WI38 (cell line): ENCODE measurements at regions not wholly inside any gene's neighbourhood (a gene's known extent, or its start where the extent isn't known, plus 50 kb on each side); places are given as distances from the start of the nearest gene placed in this dataset.

Source experiments
- H3K4me3 ChIP-seq: 2 replicates; pipeline ENCODE4 v1.5.1; 2011; ENCODE audit warnings: low read depth, mild to moderate bottlenecking, control low read depth, low read length
- TF ChIP-seq, protein P1 (sequence below): IDR thresholded peaks from 2 replicates; pipeline ENCODE4 v1.5.1; 2012; ENCODE audit warnings: low read depth, mild to moderate bottlenecking, control low read depth, low read length

DNA sequence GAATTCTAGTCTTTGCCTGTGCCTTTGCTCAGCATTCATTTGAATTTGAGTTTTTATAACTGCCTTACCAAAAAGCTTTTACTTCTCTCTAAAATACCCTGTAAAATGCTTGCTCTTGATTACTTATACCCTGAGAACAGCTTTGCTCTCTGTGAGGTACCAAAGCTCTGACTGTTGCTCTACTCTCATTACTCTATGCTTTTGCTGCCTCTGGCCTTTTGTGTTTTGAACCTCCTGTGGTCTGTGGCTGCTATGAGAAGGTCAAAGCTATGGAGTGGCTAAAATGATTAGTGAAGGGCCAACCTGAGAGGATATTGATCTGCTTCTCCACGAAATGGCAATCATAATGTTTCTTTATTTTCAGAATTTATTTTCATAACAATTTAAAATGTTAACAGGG is 375.6 kb upstream of the IMPG1 start:
- TF ChIP-seq, protein P1, sequence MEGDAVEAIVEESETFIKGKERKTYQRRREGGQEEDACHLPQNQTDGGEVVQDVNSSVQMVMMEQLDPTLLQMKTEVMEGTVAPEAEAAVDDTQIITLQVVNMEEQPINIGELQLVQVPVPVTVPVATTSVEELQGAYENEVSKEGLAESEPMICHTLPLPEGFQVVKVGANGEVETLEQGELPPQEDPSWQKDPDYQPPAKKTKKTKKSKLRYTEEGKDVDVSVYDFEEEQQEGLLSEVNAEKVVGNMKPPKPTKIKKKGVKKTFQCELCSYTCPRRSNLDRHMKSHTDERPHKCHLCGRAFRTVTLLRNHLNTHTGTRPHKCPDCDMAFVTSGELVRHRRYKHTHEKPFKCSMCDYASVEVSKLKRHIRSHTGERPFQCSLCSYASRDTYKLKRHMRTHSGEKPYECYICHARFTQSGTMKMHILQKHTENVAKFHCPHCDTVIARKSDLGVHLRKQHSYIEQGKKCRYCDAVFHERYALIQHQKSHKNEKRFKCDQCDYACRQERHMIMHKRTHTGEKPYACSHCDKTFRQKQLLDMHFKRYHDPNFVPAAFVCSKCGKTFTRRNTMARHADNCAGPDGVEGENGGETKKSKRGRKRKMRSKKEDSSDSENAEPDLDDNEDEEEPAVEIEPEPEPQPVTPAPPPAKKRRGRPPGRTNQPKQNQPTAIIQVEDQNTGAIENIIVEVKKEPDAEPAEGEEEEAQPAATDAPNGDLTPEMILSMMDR, result no peak
- no peak overlapping the region for H3K4me3 ChIP-seq

GRCh38 chr6:76441875-76442274 is 369.4 kb upstream of the IMPG1 start:
- H3K4me3 ChIP-seq, result no peak overlapping the region
- TF ChIP-seq, protein P1, result no peak

DNA sequence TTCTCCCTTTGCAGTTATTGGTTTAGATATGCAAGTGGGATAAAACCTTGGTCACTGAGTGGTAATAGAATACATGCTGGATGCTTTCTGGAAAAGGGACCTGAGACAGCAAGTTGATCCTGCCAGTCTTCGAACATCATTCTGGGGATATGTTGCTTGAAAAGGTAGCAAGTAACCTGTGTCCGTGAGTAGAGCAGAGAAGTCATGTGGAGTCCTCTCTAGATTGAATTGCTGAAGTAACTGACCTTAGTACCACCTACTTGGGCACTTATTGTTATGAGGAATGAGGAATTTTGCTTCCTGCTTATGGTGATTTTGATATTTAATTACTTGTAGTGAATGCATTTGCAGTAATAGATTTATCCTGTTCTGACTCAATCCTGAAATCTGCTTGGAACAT is 367.3 kb upstream of the IMPG1 start:
- H3K4me3 ChIP-seq, result no peak overlapping the region

GRCh38 chr6:76438768-76439167 is 366.3 kb upstream of the IMPG1 start:
- TF ChIP-seq, protein P1, result no peak
- H3K4me3 ChIP-seq, result no peak overlapping the region

More for the DNA sequence above, 367.3 kb upstream of the IMPG1 start:
- TF ChIP-seq, protein P1, result no peak

- no peak overlapping the region for H3K4me3 ChIP-seq
- TF ChIP-seq, protein P1, result no peak
Measured at GRCh38 chr6:76435174-76435573, 362.7 kb upstream of the IMPG1 start.

DNA sequence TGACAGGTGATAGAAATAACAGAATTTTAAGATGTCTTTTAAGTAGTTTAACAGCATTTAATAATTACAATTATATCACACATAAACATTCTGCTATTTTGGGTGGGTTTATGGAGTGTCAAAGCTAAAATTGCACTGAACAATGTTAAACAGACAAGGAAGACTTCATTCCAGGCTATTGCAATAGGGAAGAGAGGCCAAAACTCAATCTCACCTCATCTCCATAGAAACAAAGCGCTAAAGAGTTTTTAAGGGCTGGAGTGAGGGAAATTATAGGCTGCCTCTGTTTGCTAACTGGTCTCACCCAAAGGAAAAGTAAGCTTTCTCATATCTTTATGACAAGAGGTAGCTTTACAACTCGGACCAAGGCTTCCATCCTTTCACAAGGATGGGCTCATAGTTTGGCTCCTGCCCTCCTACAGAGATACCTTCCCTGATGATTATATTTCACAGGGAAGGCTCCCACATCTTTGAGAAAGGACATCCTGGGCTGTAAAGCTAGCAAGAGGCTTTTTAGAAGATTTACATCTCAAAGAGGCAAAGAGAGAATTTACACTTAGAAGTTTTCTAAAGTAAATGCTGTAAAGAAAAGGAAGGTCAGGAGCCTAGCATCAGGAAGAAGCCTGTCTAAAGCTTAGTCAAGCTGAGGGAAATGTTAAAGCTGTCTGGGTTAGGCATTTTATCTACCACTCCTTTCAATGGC is 350.2 kb upstream of the IMPG1 start:
- TF ChIP-seq, protein P1, result no peak
- H3K4me3 ChIP-seq, result no peak overlapping the region

GRCh38 chr6:76420094-76420493 is 347.6 kb upstream of the IMPG1 start:
- no peak overlapping the region for H3K4me3 ChIP-seq
- TF ChIP-seq, protein P1, result no peak
